Naive thymus-derived CD4-positive, alpha-beta T cell (primary cell): ENCODE measurements at regions not wholly inside any gene's neighbourhood (a gene's known extent, or its start where the extent isn't known, plus 50 kb on each side); places are given as distances from the start of the nearest gene placed in this dataset.
"Not testable (repeated sequence)": the region's sequence is repeated elsewhere in the genome, so short reads cannot be mapped to it uniquely, and the experiment has no call there.

Experiments
- ATAC-seq: fragments of 150-1000 bp; cut with Tn5 transposase; 2 replicates; pipeline ENCODE4 v1.10.0; 2021; ENCODE audit warnings: mild to moderate bottlenecking, moderate library complexity
- CTCF ChIA-PET: fragments of 350-600 bp; sonication (Branson Sonifier 250); formaldehyde crosslinking; loops from one replicate; lab custom pipeline; 2021; ENCODE audit warnings: antibody characterized with exemption; lab: Charles Lee
- POLR2A ChIA-PET: fragments of 350-600 bp; sonication (Branson Sonifier 250); formaldehyde crosslinking; loops from one replicate; lab custom pipeline; 2021; ENCODE audit warnings: antibody characterized with exemption, inconsistent platforms; lab: Charles Lee
- DNase-seq, 9 donors: peaks; one replicate each; pipeline versions ENCODE4 v3.0.0 to v3.0.0-alpha.2; 2020 to 2022; ENCODE audit warnings: mixed read lengths in 1 of 9
- H3K27ac ChIP-seq: one replicate; pipeline ENCODE4 v1.7.0; 2013; ENCODE audit warnings: mild to moderate bottlenecking, low read depth, low read length, moderate library complexity
- H3K27me3 ChIP-seq, 2 donors: one replicate each; pipeline ENCODE4 v1.7.0; 2013; ENCODE audit warnings: low read length in 2 of 2, mild to moderate bottlenecking in 2 of 2, moderate library complexity in 2 of 2; ENCODE audit not compliant: control insufficient read depth in 2 of 2, insufficient read depth in 2 of 2
- H3K36me3 ChIP-seq, 3 experiments: 1 replicate in 2 of 3; 2 replicates in 1 of 3; pipeline ENCODE4 v1.7.0; 2013; ENCODE audit warnings: low read length in 3 of 3, mild to moderate bottlenecking in 3 of 3, moderate library complexity in 1 of 3; ENCODE audit not compliant: insufficient read depth in 3 of 3, control insufficient read depth in 2 of 3
- H3K4me1 ChIP-seq, 2 donors: one replicate each; pipeline ENCODE4 v1.7.0; 2013; ENCODE audit warnings: low read length in 2 of 2, mild to moderate bottlenecking in 2 of 2, moderate library complexity in 1 of 2; ENCODE audit not compliant: control insufficient read depth in 2 of 2, insufficient read depth in 2 of 2
- H3K4me3 ChIP-seq: 2 replicates; pipeline ENCODE4 v1.7.0; 2013; ENCODE audit warnings: mild to moderate bottlenecking, low read length
- H3K9me3 ChIP-seq, 3 experiments: 1 replicate in 2 of 3; 2 replicates in 1 of 3; pipeline ENCODE4 v1.7.0; 2013; ENCODE audit warnings: low read length in 3 of 3; ENCODE audit not compliant: control insufficient read depth in 2 of 3
- H3K27ac Mint-ChIP-seq, 9 donors: one replicate each; pipeline ENCODE4 v1.8.0; 2020 to 2022; ENCODE audit warnings: mixed read lengths in 9 of 9, mild to moderate bottlenecking in 8 of 9, moderate library complexity in 5 of 9, inconsistent platforms in 2 of 9
- H3K27me3 Mint-ChIP-seq, 5 donors: one replicate each; pipeline ENCODE4 v1.8.0; 2021 to 2022; ENCODE audit warnings: mixed read lengths in 5 of 5, mild to moderate bottlenecking in 1 of 5
- H3K36me3 Mint-ChIP-seq, 5 donors: one replicate each; pipeline ENCODE4 v1.8.0; 2020 to 2022; ENCODE audit warnings: mixed read lengths in 5 of 5, mild to moderate bottlenecking in 3 of 5, inconsistent platforms in 1 of 5
- H3K4me1 Mint-ChIP-seq, 7 donors: one replicate each; pipeline ENCODE4 v1.8.0; 2020 to 2022; ENCODE audit warnings: mixed read lengths in 7 of 7, mild to moderate bottlenecking in 3 of 7, inconsistent platforms in 1 of 7
- H3K4me3 Mint-ChIP-seq, 10 donors: one replicate each; pipeline ENCODE4 v1.8.0; 2020 to 2022; ENCODE audit warnings: mild to moderate bottlenecking in 10 of 10, mixed read lengths in 10 of 10, moderate library complexity in 6 of 10, inconsistent platforms in 2 of 10
- H3K9me3 Mint-ChIP-seq, 11 donors: one replicate each; pipeline ENCODE4 v1.8.0; 2020 to 2022; ENCODE audit warnings: mixed read lengths in 11 of 11, mild to moderate bottlenecking in 4 of 11, inconsistent platforms in 1 of 11, moderate library complexity in 1 of 11
- intact Hi-C, 2 donors: fragments of 100-400 bp; cut with micrococcal nuclease; formaldehyde crosslinking; loops; one replicate each; pipeline ENCODE4 v1.15.1; 2023

DNA sequence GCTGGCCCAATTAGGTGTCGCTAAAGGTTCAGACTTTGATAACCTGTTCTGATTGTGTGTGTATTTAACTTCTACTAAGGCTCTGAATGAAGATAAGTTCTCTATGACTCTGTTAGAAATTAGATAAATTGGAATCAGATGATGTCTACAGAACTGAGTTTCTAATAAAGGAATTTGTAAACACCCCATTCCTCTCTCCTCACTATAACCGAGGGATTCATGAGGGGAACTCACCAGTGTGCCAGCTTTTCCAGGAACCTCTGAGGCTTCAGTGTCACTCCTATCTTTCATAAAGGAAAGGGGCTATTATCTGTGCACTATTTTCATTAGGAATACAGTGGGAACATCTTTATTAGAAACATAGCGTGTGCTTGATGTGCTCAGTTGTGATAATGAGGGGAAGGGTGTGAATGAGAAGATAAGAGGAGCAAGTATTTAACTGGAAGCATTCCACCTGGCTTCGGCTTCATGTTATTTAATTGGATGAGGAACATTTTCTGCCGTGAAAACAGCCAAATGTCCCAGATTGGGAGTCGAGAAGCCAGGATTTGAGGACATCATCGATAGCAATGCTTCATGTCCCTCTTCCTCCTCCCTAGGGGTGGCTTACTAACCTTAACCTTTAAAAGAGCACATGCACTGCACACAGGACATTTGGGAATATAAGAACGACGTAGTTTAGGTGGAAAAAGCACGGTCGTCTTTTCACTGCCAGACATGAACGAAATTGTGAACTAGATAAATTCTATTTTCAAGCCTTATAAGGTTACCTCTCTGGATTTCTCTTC, 84.8 kb upstream of the TCF4 start:
- peaks cover 0 to 4% (median 0%) of the 10 kb centered on the region in 5 donors for H3K36me3 Mint-ChIP-seq

DNA sequence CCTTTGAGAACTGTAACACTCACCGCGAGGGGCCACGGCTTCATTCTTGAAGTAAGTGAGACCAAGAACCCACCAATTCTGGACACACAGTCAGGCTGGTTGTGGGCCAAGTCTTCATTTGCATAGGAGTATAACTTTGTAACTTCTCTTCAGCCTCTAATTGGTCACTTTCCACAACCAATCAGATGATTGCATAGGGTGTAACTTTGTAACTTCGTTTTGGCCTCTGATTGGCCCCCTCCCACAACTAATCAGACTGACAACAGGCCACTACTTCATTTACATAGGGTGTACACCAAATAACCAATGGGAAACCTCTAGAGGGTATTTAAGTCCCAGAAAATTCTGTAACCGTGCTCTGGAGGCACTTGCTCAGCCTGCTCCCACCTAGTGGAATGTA, 77.5 kb upstream of the TCF4 start:
- no peak for ATAC-seq
- Mint-ChIP-seq H3K36me3 (peaks cover 0 to 5% (median 0%) of the 10 kb centered on the region in 5 donors), H3K27ac (no peak overlapping the region), H3K4me1 (no peaks in the 10 kb centered on the region), H3K9me3 (peaks cover 0 to 6% (median 2%) of the 10 kb centered on the region in 11 donors), H3K27me3 (no peaks in the 10 kb centered on the region), H3K4me3 (no peak overlapping the region)
- Histone ChIP-seq H3K27me3 (no peaks in the 10 kb centered on the region), H3K4me3 (no peak overlapping the region), H3K9me3 (no peaks in the 10 kb centered on the region), H3K36me3 (no peaks in the 10 kb centered on the region), H3K27ac (no peak overlapping the region), H3K4me1 (no peaks in the 10 kb centered on the region)
- intact Hi-C loops = no loop called here
- ChIA-PET POLR2A (no interaction called here), CTCF (no interaction called here)
- DNase-seq = no peak

More for the DNA sequence above, 84.8 kb upstream of the TCF4 start:
- no peak overlapping the region for H3K4me3 Mint-ChIP-seq
- Histone ChIP-seq H3K4me1 (no peaks in the 10 kb centered on the region), H3K27ac (no peak overlapping the region), H3K9me3 (no peaks in the 10 kb centered on the region), H3K27me3 (no peaks in the 10 kb centered on the region), H3K36me3 (no peaks in the 10 kb centered on the region), H3K4me3 (no peak overlapping the region)
- no peak overlapping the region for H3K27ac Mint-ChIP-seq
- CTCF ChIA-PET = no interaction called here
- no peak for DNase-seq
- POLR2A ChIA-PET = no interaction called here
- peaks cover 0 to 17% (median 8%) of the 10 kb centered on the region in 11 donors for H3K9me3 Mint-ChIP-seq
- intact Hi-C loops = no loop called here
- no peak for ATAC-seq
- H3K4me1 Mint-ChIP-seq = no peaks in the 10 kb centered on the region
- H3K27me3 Mint-ChIP-seq = peaks cover 0 to 3% (median 0%) of the 10 kb centered on the region in 5 donors

DNA sequence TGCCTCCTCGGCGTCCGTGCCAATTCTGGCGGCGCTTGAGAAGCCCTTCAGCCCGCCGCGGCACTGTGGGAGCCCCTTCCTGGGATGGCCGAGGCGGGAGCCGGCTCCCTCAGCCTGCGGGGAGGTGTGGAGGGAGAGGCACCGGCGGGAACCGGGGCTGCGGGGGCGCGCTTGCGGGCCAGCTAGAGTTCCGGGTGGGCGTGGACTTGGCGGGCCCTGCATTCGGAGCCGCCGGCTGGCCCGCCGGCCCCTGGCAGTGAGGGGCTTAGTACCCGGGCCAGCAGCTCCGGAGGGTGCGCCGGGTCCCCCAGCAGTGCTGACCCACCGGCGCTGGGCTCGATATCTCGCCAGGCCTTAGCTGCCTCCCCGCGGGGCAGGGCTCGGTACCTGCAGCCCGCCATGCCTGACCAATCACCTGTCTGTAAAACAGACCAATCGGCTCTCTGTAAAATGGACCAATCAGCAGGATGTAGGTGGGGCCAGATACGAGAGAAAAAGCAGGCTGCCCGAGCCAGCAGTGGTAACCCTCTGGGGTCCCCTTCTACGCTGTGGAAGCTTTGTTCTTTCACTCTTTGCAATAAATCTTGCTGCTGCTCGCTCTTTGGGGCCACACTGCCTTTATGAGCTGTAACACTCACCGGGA, 76.9 kb upstream of the TCF4 start:
- intact Hi-C loops, H3K4me1 Mint-ChIP-seq, H3K27me3 Mint-ChIP-seq, H3K36me3 ChIP-seq, ATAC-seq, H3K4me3 Mint-ChIP-seq, H3K27me3 ChIP-seq, H3K4me3 ChIP-seq, POLR2A ChIA-PET, H3K4me1 ChIP-seq, H3K9me3 ChIP-seq, H3K27ac Mint-ChIP-seq, DNase-seq, H3K9me3 Mint-ChIP-seq, CTCF ChIA-PET, H3K27ac ChIP-seq, H3K36me3 Mint-ChIP-seq: not testable (repeated sequence)

DNA sequence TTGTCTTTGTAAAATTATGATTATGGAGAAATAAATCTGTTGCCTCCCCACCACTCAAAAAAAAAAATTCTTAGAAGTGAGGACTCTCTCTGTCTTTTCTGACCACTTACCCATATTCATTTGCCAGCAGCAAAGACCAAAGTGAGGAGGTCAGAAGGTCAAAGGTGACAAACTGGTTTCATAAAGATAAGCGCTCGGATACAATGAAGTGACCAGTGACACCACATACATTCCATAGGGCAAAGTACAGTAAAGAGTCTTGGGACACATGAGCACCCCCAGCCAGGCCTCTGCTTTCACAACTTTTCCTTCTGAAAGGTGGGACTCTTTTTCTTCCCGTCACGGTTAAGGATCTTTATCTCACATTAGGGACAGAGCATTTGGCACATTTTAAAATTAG, 75.9 kb upstream of the TCF4 start:
- Mint-ChIP-seq H3K36me3 (peaks cover 0 to 5% (median 0%) of the 10 kb centered on the region in 5 donors), H3K27ac (no peak overlapping the region), H3K9me3 (peaks cover 0 to 10% (median 2%) of the 10 kb centered on the region in 11 donors), H3K27me3 (no peaks in the 10 kb centered on the region), H3K4me1 (no peaks in the 10 kb centered on the region), H3K4me3 (no peak overlapping the region)
- CTCF ChIA-PET = no interaction called here
- no peaks in the 10 kb centered on the region for H3K36me3 ChIP-seq
- no peaks in the 10 kb centered on the region for H3K4me1 ChIP-seq
- H3K27me3 ChIP-seq = no peaks in the 10 kb centered on the region
- H3K27ac ChIP-seq = no peak overlapping the region
- POLR2A ChIA-PET = no interaction called here
- H3K4me3 ChIP-seq = no peak overlapping the region
- H3K9me3 ChIP-seq = no peaks in the 10 kb centered on the region
- ATAC-seq (no peak), DNase-seq (no peak)
- intact Hi-C loops = no loop called here

DNA sequence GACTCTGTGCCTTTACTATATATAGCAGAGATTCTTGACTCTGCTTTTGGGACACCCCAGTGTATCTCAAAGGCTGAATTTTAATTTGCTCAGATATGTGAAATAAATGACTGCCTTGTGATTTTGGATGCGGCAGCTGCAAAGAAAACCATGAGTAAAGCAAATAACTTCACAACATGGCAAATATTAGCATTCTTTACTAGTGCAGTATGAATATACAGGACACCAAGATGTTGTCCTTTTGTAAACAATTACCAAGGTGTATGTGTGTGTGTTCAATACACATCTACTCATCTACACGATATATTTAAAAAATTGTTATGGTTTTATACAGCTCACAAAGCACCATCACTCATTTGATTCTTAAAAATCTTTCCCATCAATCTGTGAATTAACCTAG, 70.6 kb upstream of the TCF4 start:
- intact Hi-C loops = no loop called here

DNA sequence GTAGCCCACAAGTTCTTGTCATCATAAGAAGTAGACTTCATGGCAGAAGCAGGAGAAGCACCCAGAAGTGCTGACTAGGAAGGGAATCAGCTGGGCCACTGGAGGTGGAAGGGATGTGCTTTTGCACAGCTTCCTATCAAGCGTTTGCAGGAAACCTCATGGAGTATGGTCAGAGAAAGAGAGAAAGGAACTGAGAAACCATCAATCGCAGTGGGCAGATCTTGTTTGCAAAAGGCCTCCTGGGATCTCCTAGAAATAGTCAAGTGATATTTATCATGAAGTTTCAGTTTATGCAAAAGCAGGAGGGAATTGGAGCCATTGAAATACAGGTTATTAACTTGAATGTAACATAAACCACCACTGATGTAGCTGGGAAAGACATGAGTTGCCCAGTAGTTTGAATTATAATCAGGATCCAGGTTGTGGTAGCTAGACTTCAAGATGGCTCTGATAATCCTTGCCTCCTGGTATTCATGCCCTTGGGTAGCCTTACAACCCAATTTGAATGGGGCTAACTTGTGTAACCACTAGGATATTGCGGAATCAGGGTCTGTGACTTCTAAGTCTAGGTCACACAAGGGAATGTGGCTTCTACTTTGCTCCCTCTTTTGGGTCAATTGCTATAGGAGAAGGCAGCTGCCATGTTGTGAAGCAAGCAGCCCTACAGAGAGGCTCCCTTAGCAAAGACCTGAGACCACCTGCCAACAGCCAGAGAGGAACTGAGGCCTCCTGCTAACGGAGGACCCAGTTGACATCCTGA, 69.8 kb upstream of the TCF4 start:
- POLR2A ChIA-PET = interaction anchor here (0.7 kb wide), 1 partner anchor 688 kb away, joined by 3 read pairs; no protein-coding TSS in a partner anchor
- no peaks in the 10 kb centered on the region for H3K36me3 ChIP-seq

More for the DNA sequence above, 70.6 kb upstream of the TCF4 start:
- ATAC-seq = no peak
- ChIA-PET CTCF (no interaction called here), POLR2A (no interaction called here)
- Mint-ChIP-seq H3K27me3 (peaks cover 0 to 2% (median 0%) of the 10 kb centered on the region in 5 donors), H3K36me3 (no peaks in the 10 kb centered on the region), H3K4me3 (no peak overlapping the region), H3K27ac (no peak overlapping the region), H3K4me1 (no peaks in the 10 kb centered on the region), H3K9me3 (peaks cover 0 to 10% (median 0%) of the 10 kb centered on the region in 11 donors)
- DNase-seq = no peak
- Histone ChIP-seq H3K4me3 (no peak overlapping the region), H3K36me3 (no peaks in the 10 kb centered on the region), H3K27me3 (no peaks in the 10 kb centered on the region), H3K4me1 (no peaks in the 10 kb centered on the region), H3K9me3 (no peaks in the 10 kb centered on the region), H3K27ac (no peak overlapping the region)

More for the DNA sequence above, 69.8 kb upstream of the TCF4 start:
- Histone ChIP-seq H3K27me3 (no peaks in the 10 kb centered on the region), H3K27ac (no peak overlapping the region), H3K4me1 (no peaks in the 10 kb centered on the region), H3K9me3 (no peaks in the 10 kb centered on the region), H3K4me3 (no peak overlapping the region)
- CTCF ChIA-PET = no interaction called here
- Mint-ChIP-seq H3K9me3 (peaks cover 0 to 14% (median 0%) of the 10 kb centered on the region in 11 donors), H3K36me3 (no peaks in the 10 kb centered on the region), H3K4me3 (no peak overlapping the region), H3K27me3 (peaks cover 0 to 6% (median 0%) of the 10 kb centered on the region in 5 donors), H3K4me1 (no peaks in the 10 kb centered on the region), H3K27ac (no peak overlapping the region)
- no peak for ATAC-seq
- DNase-seq = no peak
- intact Hi-C loops = no loop called here
